Astrocyte (in vitro differentiated cells and primary cell): ENCODE measurements at regions not wholly inside any gene's neighbourhood (a gene's known extent, or its start where the extent isn't known, plus 50 kb on each side); places are given as distances from the start of the nearest gene placed in this dataset.

ENCODE experiments used
- DNase-seq: peaks from one replicate; pipeline ENCODE4 v3.0.0-alpha.2; 2010; ENCODE audit warnings: low read depth
- FAIRE-seq: peaks from 2 replicates; lab custom pipeline; 2011; peaks lifted over from hg19 to GRCh38; lab: Jason Lieb, UNC
- H2AFZ ChIP-seq: 2 replicates; pipeline ENCODE4 v1.6.0; 2012; ENCODE audit warnings: low read depth, low read length, inconsistent platforms
- H3K27ac ChIP-seq: 2 replicates; pipeline ENCODE4 v1.5.1; 2011; ENCODE audit warnings: low read depth, low read length, inconsistent platforms
- H3K27me3 ChIP-seq: 2 replicates; pipeline ENCODE4 v1.6.0; 2011; ENCODE audit warnings: low read length, inconsistent platforms; ENCODE audit not compliant: insufficient read depth
- H3K36me3 ChIP-seq: 2 replicates; pipeline ENCODE4 v1.5.1; 2011; ENCODE audit warnings: low read length, inconsistent platforms; ENCODE audit not compliant: insufficient read depth
- H3K4me1 ChIP-seq: 2 replicates; pipeline ENCODE4 v1.5.1; 2011; ENCODE audit warnings: low read length, inconsistent platforms; ENCODE audit not compliant: insufficient read depth
- H3K4me2 ChIP-seq: 2 replicates; pipeline ENCODE4 v1.6.0; 2012; ENCODE audit warnings: low read length, inconsistent platforms
- H3K4me3 ChIP-seq: 2 replicates; pipeline ENCODE4 v1.5.1; 2011; ENCODE audit warnings: low read depth, mild to moderate bottlenecking, low read length, inconsistent platforms; ENCODE audit not compliant: insufficient read depth
- H3K79me2 ChIP-seq: 2 replicates; pipeline ENCODE4 v1.6.0; 2012; ENCODE audit warnings: mild to moderate bottlenecking, low read length, inconsistent platforms; ENCODE audit not compliant: insufficient read depth
- H3K9ac ChIP-seq: 2 replicates; pipeline ENCODE4 v1.6.0; 2012; ENCODE audit warnings: mild to moderate bottlenecking, low read length, inconsistent platforms
- H3K9me3 ChIP-seq: 2 replicates; pipeline ENCODE4 v1.5.1; 2012; ENCODE audit warnings: low read depth, mild to moderate bottlenecking, low read length, inconsistent platforms; ENCODE audit not compliant: insufficient read depth
- H4K20me1 ChIP-seq: 2 replicates; pipeline ENCODE4 v1.6.0; 2012; ENCODE audit warnings: low read length, inconsistent platforms; ENCODE audit not compliant: insufficient read depth
- H3K27ac Mint-ChIP-seq: one replicate; pipeline ENCODE4 v1.8.0; 2021; ENCODE audit warnings: mild to moderate bottlenecking, mixed read lengths; ENCODE audit not compliant: unreplicated experiment
- H3K27me3 Mint-ChIP-seq: one replicate; pipeline ENCODE4 v1.8.0; 2021; ENCODE audit warnings: low read depth, mixed read lengths; ENCODE audit not compliant: unreplicated experiment
- H3K36me3 Mint-ChIP-seq: one replicate; pipeline ENCODE4 v1.8.0; 2021; ENCODE audit warnings: low read depth, mixed read lengths; ENCODE audit not compliant: unreplicated experiment
- H3K4me1 Mint-ChIP-seq: one replicate; pipeline ENCODE4 v1.8.0; 2021; ENCODE audit warnings: low read depth, mixed read lengths; ENCODE audit not compliant: unreplicated experiment
- H3K4me3 Mint-ChIP-seq: one replicate; pipeline ENCODE4 v1.8.0; 2021; ENCODE audit warnings: mild to moderate bottlenecking, moderate library complexity, mixed read lengths; ENCODE audit not compliant: unreplicated experiment
- H3K9me3 Mint-ChIP-seq: one replicate; pipeline ENCODE4 v1.8.0; 2021; ENCODE audit warnings: mild to moderate bottlenecking, mixed read lengths; ENCODE audit not compliant: unreplicated experiment
- EZH2 ChIP-seq: IDR thresholded peaks from 2 replicates; pipeline ENCODE4 v1.6.1; 2012; ENCODE audit warnings: mild to moderate bottlenecking, low read length, inconsistent platforms; ENCODE audit not compliant: insufficient read depth
- TF ChIP-seq, protein P1 (sequence below): IDR thresholded peaks from 2 replicates; pipeline ENCODE4 v1.5.1; 2011; ENCODE audit warnings: low read depth, mild to moderate bottlenecking, inconsistent platforms, low read length, moderate library complexity; ENCODE audit not compliant: insufficient read depth

DNA sequence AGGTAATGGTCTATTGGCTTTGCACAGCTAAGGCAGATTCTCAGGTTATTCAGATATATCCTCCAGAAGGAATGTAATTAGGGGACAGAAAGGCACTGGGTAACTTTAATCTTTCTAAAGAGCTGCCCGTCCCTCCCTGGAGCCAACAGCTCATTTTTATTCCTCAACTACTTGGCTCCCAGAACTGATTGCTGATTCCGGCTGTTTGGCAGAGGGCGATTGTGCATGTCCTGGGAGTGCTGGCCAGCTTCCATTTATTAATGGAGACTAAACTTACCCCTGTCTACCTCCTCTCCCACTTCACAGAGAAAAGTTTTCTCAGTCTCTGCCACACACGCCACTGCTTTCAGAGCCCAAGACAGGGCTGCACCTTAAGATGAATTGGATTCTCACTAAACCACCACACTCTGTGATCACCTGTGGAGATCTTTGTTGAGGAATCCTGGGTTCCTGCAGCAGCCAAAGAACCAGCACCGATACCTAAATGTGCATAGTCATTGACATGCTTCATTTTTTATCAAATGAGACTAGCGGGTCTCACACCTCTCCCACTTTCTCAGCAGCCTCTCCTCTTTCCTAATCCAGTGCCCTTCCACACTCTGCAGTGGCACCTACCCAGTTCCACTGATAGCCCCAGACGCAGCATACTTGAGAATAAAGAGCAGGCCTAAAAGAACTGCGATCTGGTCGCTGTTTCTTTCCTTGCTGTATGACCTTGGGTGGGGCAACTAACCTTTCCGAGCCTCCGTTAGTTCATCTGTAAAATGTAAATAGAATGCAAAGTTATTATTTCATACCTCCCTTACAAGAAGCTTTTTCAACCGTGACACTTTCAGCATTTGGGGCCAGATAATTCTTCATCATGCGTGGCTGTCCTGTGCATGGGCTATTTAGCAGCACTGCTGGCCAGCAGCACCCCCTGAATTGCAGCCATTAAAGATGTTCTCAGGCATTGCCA, 648.7 kb downstream of the UQCRFS1 start:
- H3K4me3 Mint-ChIP-seq, result no peak overlapping the region
- Histone ChIP-seq H2AFZ (no peak overlapping the region), H3K27me3 (no peaks in the 10 kb centered on the region), H3K4me1 (no peaks in the 10 kb centered on the region), H3K36me3 (no peaks in the 10 kb centered on the region), H3K9me3 (peaks cover 2% of the 10 kb centered on the region), H3K9ac (no peak overlapping the region), H3K4me3 (no peak overlapping the region), H3K79me2 (no peaks in the 10 kb centered on the region), H3K27ac (no peak overlapping the region), H3K4me2 (no peak overlapping the region), H4K20me1 (no peaks in the 10 kb centered on the region)
- TF ChIP-seq, protein P1, sequence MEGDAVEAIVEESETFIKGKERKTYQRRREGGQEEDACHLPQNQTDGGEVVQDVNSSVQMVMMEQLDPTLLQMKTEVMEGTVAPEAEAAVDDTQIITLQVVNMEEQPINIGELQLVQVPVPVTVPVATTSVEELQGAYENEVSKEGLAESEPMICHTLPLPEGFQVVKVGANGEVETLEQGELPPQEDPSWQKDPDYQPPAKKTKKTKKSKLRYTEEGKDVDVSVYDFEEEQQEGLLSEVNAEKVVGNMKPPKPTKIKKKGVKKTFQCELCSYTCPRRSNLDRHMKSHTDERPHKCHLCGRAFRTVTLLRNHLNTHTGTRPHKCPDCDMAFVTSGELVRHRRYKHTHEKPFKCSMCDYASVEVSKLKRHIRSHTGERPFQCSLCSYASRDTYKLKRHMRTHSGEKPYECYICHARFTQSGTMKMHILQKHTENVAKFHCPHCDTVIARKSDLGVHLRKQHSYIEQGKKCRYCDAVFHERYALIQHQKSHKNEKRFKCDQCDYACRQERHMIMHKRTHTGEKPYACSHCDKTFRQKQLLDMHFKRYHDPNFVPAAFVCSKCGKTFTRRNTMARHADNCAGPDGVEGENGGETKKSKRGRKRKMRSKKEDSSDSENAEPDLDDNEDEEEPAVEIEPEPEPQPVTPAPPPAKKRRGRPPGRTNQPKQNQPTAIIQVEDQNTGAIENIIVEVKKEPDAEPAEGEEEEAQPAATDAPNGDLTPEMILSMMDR, result no peak
- TF ChIP-seq EZH2, result no peak
- FAIRE-seq (no peak), DNase-seq (no peak)
- no peaks in the 10 kb centered on the region for H3K36me3 Mint-ChIP-seq
- H3K27ac Mint-ChIP-seq, result no peak overlapping the region
- H3K27me3 Mint-ChIP-seq, result peaks cover 12% of the 10 kb centered on the region
- H3K4me1 Mint-ChIP-seq, result no peaks in the 10 kb centered on the region
- H3K9me3 Mint-ChIP-seq, result peaks cover 8% of the 10 kb centered on the region

DNA sequence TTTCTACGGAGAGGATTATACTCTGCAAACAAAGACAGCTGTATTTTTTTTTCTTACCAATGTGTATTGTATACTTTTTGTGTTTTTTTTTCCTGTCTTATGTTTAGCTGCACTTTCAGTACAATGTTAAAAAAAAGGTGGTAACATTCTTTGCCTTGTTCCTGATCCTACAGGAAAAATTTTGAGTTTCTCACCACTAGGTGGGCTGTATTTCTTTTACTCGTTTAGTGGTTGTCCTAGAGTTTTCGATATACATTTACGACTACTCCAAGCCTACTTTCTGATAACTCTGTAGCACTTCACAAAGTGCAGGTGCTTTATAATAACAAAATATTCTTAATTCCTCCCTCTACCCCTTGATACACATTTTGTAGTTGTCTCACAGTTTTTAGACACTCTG, 652.2 kb downstream of the UQCRFS1 start:
- Histone ChIP-seq H3K9ac (no peak overlapping the region), H3K9me3 (peaks cover 2% of the 10 kb centered on the region), H3K27me3 (no peaks in the 10 kb centered on the region), H3K79me2 (no peaks in the 10 kb centered on the region), H3K4me2 (no peak overlapping the region), H4K20me1 (no peaks in the 10 kb centered on the region), H2AFZ (no peak overlapping the region), H3K4me3 (no peak overlapping the region), H3K27ac (no peak overlapping the region), H3K4me1 (no peaks in the 10 kb centered on the region), H3K36me3 (no peaks in the 10 kb centered on the region)
- Mint-ChIP-seq H3K9me3 (peaks cover 6% of the 10 kb centered on the region), H3K27me3 (peaks cover 8% of the 10 kb centered on the region), H3K4me1 (no peaks in the 10 kb centered on the region), H3K4me3 (no peak overlapping the region), H3K27ac (no peak overlapping the region), H3K36me3 (no peaks in the 10 kb centered on the region)
- FAIRE-seq (no peak), DNase-seq (no peak)
- TF ChIP-seq, protein P1, result no peak
- TF ChIP-seq EZH2, result no peak

DNA sequence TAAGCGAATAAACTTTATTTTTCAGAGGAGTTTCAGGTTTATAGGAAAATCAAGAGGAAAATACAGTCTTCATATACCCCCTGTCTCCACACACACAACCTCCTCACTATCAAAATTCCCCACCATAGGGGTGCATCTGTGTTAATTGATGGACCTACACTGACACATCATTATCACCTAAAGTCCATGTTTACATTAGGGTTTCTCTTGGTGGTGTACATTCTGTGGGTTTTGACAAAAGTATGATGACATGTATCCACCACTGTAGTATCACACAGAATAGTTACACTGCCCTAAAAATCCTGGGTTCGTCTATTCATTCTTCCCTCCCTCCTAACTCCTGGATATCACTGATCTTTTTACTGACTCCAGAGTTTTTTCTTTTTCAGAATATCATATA, 654.2 kb downstream of the UQCRFS1 start:
- no peak overlapping the region for H2AFZ ChIP-seq
- Mint-ChIP-seq H3K27me3 (peaks cover 6% of the 10 kb centered on the region), H3K27ac (no peak overlapping the region), H3K9me3 (peaks cover 5% of the 10 kb centered on the region), H3K36me3 (no peaks in the 10 kb centered on the region), H3K4me1 (no peaks in the 10 kb centered on the region), H3K4me3 (no peak overlapping the region)
- no peak overlapping the region for H3K27ac ChIP-seq
- H3K27me3 ChIP-seq, result no peaks in the 10 kb centered on the region
- FAIRE-seq, result no peak
- no peaks in the 10 kb centered on the region for H3K4me1 ChIP-seq
- DNase-seq, result no peak
- H3K9me3 ChIP-seq, result peaks cover 2% of the 10 kb centered on the region
- no peaks in the 10 kb centered on the region for H4K20me1 ChIP-seq
- H3K4me3 ChIP-seq, result no peak overlapping the region
- H3K36me3 ChIP-seq, result no peaks in the 10 kb centered on the region
- TF ChIP-seq, protein P1, result no peak
- no peak for TF ChIP-seq EZH2
- H3K9ac ChIP-seq, result no peak overlapping the region
- no peaks in the 10 kb centered on the region for H3K79me2 ChIP-seq
- no peak overlapping the region for H3K4me2 ChIP-seq
